GM19240 (cell line): ENCODE measurements at regions not wholly inside any gene's neighbourhood (a gene's known extent, or its start where the extent isn't known, plus 50 kb on each side); places are given as distances from the start of the nearest gene placed in this dataset.
A peak's percentile ranks its signal among the peaks of the same experiment; 100 is the strongest.
"Not testable (repeated sequence)": the region's sequence is repeated elsewhere in the genome, so short reads cannot be mapped to it uniquely, and the experiment has no call there.

Experiments
- DNase-seq: peaks from one replicate; pipeline ENCODE4 v3.0.0; 2011; ENCODE audit warnings: low spot score; ENCODE audit not compliant: insufficient read length

- DNase-seq: peak; percentile 24
Observed at GRCh38 chr2:2613279-2614199, 282.5 kb upstream of the MYT1L start.

GRCh38 chr2:2610751-2611150 is 279.7 kb upstream of the MYT1L start:
- DNase-seq: no peak

- no peak for DNase-seq
Observed at GRCh38 chr2:2600366-2600765, 269.3 kb upstream of the MYT1L start.

GRCh38 chr2:2599441-2599840 is 268.4 kb upstream of the MYT1L start:
- no peak for DNase-seq

- no peak for DNase-seq
Observed at GRCh38 chr2:2597712-2598111, 266.6 kb upstream of the MYT1L start.

GRCh38 chr2:2591542-2591940 is 260.5 kb upstream of the MYT1L start:
- DNase-seq: no peak

GRCh38 chr2:2590841-2591541 is 259.9 kb upstream of the MYT1L start:
- DNase-seq: no peak

GRCh38 chr2:2590141-2590540 is 259.1 kb upstream of the MYT1L start:
- DNase-seq: no peak

- no peak for DNase-seq
Observed at GRCh38 chr2:2588777-2589176, 257.7 kb upstream of the MYT1L start.

GRCh38 chr2:2587354-2587753 is 256.3 kb upstream of the MYT1L start:
- no peak for DNase-seq

GRCh38 chr2:2586931-2587330 is 255.9 kb upstream of the MYT1L start:
- DNase-seq: no peak

- no peak for DNase-seq
Observed at GRCh38 chr2:2586068-2586776, 255.1 kb upstream of the MYT1L start.

GRCh38 chr2:2582998-2583545 is 252.0 kb upstream of the MYT1L start:
- DNase-seq: no peak

GRCh38 chr2:2581331-2582159 is 250.5 kb upstream of the MYT1L start:
- no peak for DNase-seq

GRCh38 chr2:2580841-2581240 is 249.8 kb upstream of the MYT1L start:
- DNase-seq: not testable (repeated sequence)

- no peak for DNase-seq
Observed at GRCh38 chr2:2580341-2580740, 249.3 kb upstream of the MYT1L start.

- DNase-seq: no peak
Observed at GRCh38 chr2:2579814-2580213, 248.7 kb upstream of the MYT1L start.

- DNase-seq: no peak
Observed at GRCh38 chr2:2577407-2577831, 246.3 kb upstream of the MYT1L start.

GRCh38 chr2:2575870-2576386 is 244.9 kb upstream of the MYT1L start:
- no peak for DNase-seq

- DNase-seq: no peak
Observed at GRCh38 chr2:2575181-2575577, 244.1 kb upstream of the MYT1L start.
